ENCODE measurements at regions not wholly inside any gene's neighbourhood (a gene's known extent, or its start where the extent isn't known, plus 50 kb on each side); places are given as distances from the start of the nearest gene placed in this dataset.

DNA sequence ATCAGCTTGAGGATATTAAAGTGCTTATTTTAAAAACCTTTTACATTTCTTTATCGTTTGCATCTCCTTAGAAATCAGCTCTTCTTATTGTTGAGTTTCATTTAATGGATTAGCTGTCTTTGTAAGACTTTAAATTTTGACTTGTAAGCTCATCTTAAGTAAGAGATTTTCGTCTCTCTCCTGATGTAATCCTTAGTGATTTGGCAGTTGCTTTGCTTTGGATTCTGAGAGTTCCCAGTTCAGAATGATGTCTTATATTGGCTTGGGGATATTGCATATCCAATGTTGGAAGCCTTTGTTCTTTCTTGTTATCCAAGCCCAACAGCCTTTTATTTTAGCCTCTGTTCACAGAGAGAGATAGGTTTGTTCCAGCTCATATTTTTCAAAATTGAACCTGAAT lies 212.1 kb downstream of the ARL6IP6 start:
- H4K20me1 ChIP-seq (ENCODE audit: control insufficient read depth, insufficient read depth, low read depth, low read length) = no peaks in the 10 kb centered on the region
- no peaks in the 10 kb centered on the region for H3K9me3 ChIP-seq (ENCODE audit: control insufficient read depth, insufficient read depth, low read length)
- H3K27me3 ChIP-seq (ENCODE audit: control insufficient read depth, low read length) = no peaks in the 10 kb centered on the region
- H3K27ac ChIP-seq (ENCODE audit: low read depth, low read length) = no peak overlapping the region
- H3K36me3 ChIP-seq (ENCODE audit: control insufficient read depth, low read length) = no peaks in the 10 kb centered on the region
- no peaks in the 10 kb centered on the region for H3K79me2 ChIP-seq (ENCODE audit: control insufficient read depth, low read length)
- H3K9me2 ChIP-seq (replicated peaks; ENCODE audit: control insufficient read depth, low read length) = no peaks in the 10 kb centered on the region
- H3K4me3 ChIP-seq (ENCODE audit: low read length) = no peak overlapping the region
- no peaks in the 10 kb centered on the region for H3K4me1 ChIP-seq (ENCODE audit: control insufficient read depth, low read length)
- no peak for TF ChIP-seq EZH2phosphoT487 (IDR thresholded peaks at IDR 0.05; ENCODE audit: borderline replicate concordance, low read length)
- TF ChIP-seq CTCF (IDR thresholded peaks at IDR 0.05; ENCODE audit: low read depth, low read length, poor library complexity, severe bottlenecking) = no peak
- no peak overlapping the region for H3K4me2 ChIP-seq (ENCODE audit: low read length)
- H3F3A ChIP-seq (ENCODE audit: control insufficient read depth, insufficient read depth) = peaks cover 4% of the 10 kb centered on the region

- Histone ChIP-seq H3K27ac (ENCODE audit: low read depth, low read length) (no peak overlapping the region), H3K9me2 (replicated peaks; ENCODE audit: control insufficient read depth, low read length) (no peaks in the 10 kb centered on the region), H3K4me1 (ENCODE audit: control insufficient read depth, low read length) (no peaks in the 10 kb centered on the region)
These were observed 211.2 kb downstream of the ARL6IP6 start for GRCh38 chr2:152929628-152930027.

DNA sequence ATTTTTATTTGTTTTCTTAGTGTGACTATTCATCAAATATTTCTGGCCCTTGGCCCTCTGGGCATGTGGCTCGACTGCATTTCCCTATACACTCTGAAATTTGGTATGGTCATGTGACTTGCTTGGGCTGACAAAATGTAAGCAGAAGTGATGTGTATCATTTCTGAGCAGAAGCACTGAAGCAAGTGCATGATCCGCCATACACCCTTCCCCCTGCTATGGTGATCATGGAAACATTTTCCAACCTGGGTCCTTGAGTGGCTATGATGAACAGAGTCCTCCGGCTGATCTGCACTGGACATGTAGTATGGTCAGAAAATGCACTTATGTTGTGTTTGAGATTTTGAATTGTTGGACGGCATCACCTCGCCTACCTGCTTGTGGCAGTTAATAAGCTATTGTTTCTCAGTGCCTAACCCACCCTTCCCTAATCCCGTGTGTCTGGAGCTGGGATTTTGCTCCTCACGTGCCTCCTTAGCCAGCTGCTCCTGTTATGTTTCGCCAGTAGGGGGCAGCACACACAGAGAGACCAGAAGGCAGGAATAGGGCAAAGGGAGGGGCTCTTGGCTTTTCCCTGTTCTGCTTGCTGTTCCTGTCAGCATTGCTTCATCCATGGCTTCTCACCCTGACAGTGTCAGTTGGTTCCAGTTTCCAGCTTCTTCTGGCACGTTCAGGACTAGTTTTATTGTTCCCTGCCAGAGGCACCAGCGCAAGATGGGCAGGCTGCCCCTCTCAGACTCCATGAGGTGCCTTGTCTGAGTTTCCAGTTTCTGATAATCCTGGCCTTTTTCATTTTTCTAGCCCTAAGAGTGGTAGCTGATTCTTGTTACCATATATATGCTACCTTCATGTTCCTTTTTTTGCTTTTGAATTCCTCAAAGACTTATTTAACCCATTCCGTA lies 207.4 kb downstream of the ARL6IP6 start:
- TF ChIP-seq EZH2phosphoT487 (IDR thresholded peaks at IDR 0.05; ENCODE audit: borderline replicate concordance, low read length) = no peak
- TF ChIP-seq CTCF (IDR thresholded peaks at IDR 0.05; ENCODE audit: low read depth, low read length, poor library complexity, severe bottlenecking) = peak; percentile 99
- H3K4me2 ChIP-seq (ENCODE audit: low read length) = no peak overlapping the region

More at GRCh38 chr2:152929628-152930027, 211.2 kb downstream of the ARL6IP6 start:
- Histone ChIP-seq H3K4me3 (ENCODE audit: low read length) (no peak overlapping the region), H3K9me3 (ENCODE audit: control insufficient read depth, insufficient read depth, low read length) (no peaks in the 10 kb centered on the region), H3K27me3 (ENCODE audit: control insufficient read depth, low read length) (no peaks in the 10 kb centered on the region), H3F3A (ENCODE audit: control insufficient read depth, insufficient read depth) (peaks cover 4% of the 10 kb centered on the region), H3K4me2 (ENCODE audit: low read length) (no peak overlapping the region), H3K79me2 (ENCODE audit: control insufficient read depth, low read length) (no peaks in the 10 kb centered on the region), H4K20me1 (ENCODE audit: control insufficient read depth, insufficient read depth, low read depth, low read length) (no peaks in the 10 kb centered on the region), H3K36me3 (ENCODE audit: control insufficient read depth, low read length) (no peaks in the 10 kb centered on the region)
- TF ChIP-seq CTCF (IDR thresholded peaks at IDR 0.05; ENCODE audit: low read depth, low read length, poor library complexity, severe bottlenecking) = no peak
- no peak for TF ChIP-seq EZH2phosphoT487 (IDR thresholded peaks at IDR 0.05; ENCODE audit: borderline replicate concordance, low read length)

More for the DNA sequence above, 207.4 kb downstream of the ARL6IP6 start:
- no peaks in the 10 kb centered on the region for H3K9me3 ChIP-seq (ENCODE audit: control insufficient read depth, insufficient read depth, low read length)
- H3K27me3 ChIP-seq (ENCODE audit: control insufficient read depth, low read length) = no peaks in the 10 kb centered on the region
- H3K4me1 ChIP-seq (ENCODE audit: control insufficient read depth, low read length) = no peaks in the 10 kb centered on the region
- peaks cover 4% of the 10 kb centered on the region for H3F3A ChIP-seq (ENCODE audit: control insufficient read depth, insufficient read depth)
- no peak overlapping the region for H3K27ac ChIP-seq (ENCODE audit: low read depth, low read length)
- H3K36me3 ChIP-seq (ENCODE audit: control insufficient read depth, low read length) = no peaks in the 10 kb centered on the region
- no peak overlapping the region for H3K4me3 ChIP-seq (ENCODE audit: low read length)
- H4K20me1 ChIP-seq (ENCODE audit: control insufficient read depth, insufficient read depth, low read depth, low read length) = no peaks in the 10 kb centered on the region
- no peaks in the 10 kb centered on the region for H3K79me2 ChIP-seq (ENCODE audit: control insufficient read depth, low read length)
- H3K9me2 ChIP-seq (replicated peaks; ENCODE audit: control insufficient read depth, low read length) = no peaks in the 10 kb centered on the region

Data from DOHH2 (cell line).